ENCODE measurements at regions not wholly inside any gene's neighbourhood (a gene's known extent, or its start where the extent isn't known, plus 50 kb on each side); places are given as distances from the start of the nearest gene placed in this dataset.

DNA sequence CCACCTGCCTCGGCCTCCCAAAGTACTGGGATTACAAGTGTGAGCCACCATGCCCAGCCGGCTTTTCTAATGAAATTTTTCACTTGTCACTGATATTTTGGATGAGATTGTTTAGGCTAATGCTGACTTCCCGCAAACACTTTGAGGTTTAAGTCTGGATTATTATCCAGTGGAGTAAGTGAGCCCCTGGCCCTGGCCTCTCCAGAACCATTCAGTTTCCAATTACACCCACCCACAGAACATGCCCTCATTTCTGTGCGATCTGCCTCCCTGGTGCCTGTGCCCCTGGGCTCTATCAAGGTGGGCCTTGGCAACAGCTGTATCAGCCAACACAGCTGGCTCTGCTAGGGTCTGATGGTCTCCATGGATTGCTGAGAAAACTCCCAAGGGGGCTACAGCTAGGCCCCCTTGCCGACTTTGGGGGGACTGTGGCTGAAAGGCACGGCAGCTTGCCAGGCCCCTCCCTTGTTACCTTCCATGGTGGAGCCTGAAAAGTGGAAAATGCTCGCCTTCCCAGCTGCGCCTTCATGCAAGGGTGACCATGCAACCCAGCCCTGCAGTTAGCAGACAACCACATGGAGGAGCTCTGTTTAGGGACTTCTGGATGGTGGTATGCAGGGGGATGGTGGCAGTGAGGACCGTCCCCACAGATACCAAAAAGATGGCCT, 288.9 kb downstream of the FAM43A start:
- POLR2A ChIA-PET, result no interaction called here

DNA sequence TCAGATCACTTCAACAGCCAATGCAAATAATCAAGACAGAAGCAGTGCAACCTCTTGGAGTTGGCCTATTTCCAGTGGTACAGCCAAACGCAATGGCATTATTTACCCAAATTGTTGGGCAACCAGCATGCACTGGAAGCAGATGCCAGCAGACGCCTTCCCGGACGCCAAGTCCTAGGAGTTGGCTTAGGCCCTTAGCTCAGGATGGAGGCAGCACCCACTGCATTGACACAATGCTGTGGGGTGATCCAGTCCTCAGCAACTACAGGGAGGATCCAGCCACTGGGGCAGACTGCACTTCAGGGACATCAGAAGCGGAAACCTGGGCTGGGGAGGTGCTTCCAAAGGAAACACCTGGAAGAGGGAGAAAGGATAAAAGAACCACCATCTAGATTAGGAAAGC, 290.4 kb downstream of the FAM43A start:
- Mint-ChIP-seq H3K4me1 (no peaks in the 10 kb centered on the region), H3K27me3 (peaks cover 5 to 48% of the 10 kb centered on the region in 2 donors), H3K27ac (no peak overlapping the region), H3K36me3 (peaks cover 0 to 1% (median 0%) of the 10 kb centered on the region in 3 donors), H3K4me3 (no peak overlapping the region), H3K9me3 (peaks cover 0 to 2% (median 0%) of the 10 kb centered on the region in 5 donors)
- H3K27ac ChIP-seq (ENCODE audit: low read depth, low read length), result no peak overlapping the region
- no peaks in the 10 kb centered on the region for H3K9me3 ChIP-seq (ENCODE audit: low read length)
- no peaks in the 10 kb centered on the region for H3K27me3 ChIP-seq (ENCODE audit: insufficient read depth, low read length, poor library complexity, severe bottlenecking)
- no peaks in the 10 kb centered on the region for H3K36me3 ChIP-seq (ENCODE audit: insufficient read depth, low read length)
- H3K4me1 ChIP-seq (ENCODE audit: insufficient read depth, low read length), result no peaks in the 10 kb centered on the region
- no peak for DNase-seq
- POLR2A ChIA-PET, result no interaction called here
- no peak overlapping the region for H3K4me3 ChIP-seq (ENCODE audit: low read length)
- CTCF ChIA-PET, result no interaction called here

More for the DNA sequence above, 288.9 kb downstream of the FAM43A start:
- Histone ChIP-seq H3K36me3 (ENCODE audit: insufficient read depth, low read length) (no peaks in the 10 kb centered on the region), H3K27ac (ENCODE audit: low read depth, low read length) (no peak overlapping the region), H3K9me3 (ENCODE audit: low read length) (no peaks in the 10 kb centered on the region), H3K4me3 (ENCODE audit: low read length) (no peak overlapping the region), H3K4me1 (ENCODE audit: insufficient read depth, low read length) (no peaks in the 10 kb centered on the region), H3K27me3 (ENCODE audit: insufficient read depth, low read length, poor library complexity, severe bottlenecking) (no peaks in the 10 kb centered on the region)
- Mint-ChIP-seq H3K4me3 (no peak overlapping the region), H3K4me1 (no peaks in the 10 kb centered on the region), H3K27ac (no peak overlapping the region), H3K9me3 (peaks cover 0 to 4% (median 1%) of the 10 kb centered on the region in 5 donors), H3K27me3 (peaks cover 5 to 53% of the 10 kb centered on the region in 2 donors), H3K36me3 (peaks cover 0 to 1% (median 0%) of the 10 kb centered on the region in 3 donors)
- CTCF ChIA-PET, result no interaction called here
- DNase-seq, result no peak

DNA sequence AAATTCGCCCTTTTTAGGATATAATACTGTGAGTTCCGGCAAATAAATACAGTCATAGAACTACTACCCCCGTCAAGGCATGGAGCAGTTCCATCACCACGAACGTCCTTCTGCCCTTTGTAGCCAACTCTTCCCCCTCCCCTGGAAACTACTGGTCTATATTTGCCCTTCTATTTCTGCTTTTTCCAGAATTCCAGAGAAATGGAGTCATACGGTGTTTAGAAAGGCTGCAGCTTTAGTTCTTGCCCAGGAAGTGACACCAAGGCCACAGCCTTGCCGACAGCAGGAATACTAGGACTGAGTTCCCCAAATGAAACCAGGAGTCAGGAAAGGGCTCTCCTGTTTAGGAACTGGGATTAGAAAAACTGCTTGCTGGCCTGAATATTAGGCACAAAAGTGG, 291.2 kb downstream of the FAM43A start:
- Mint-ChIP-seq H3K4me3 (no peak overlapping the region), H3K27me3 (peaks cover 4 to 47% of the 10 kb centered on the region in 2 donors), H3K27ac (no peak overlapping the region), H3K9me3 (peaks cover 1 to 3% (median 2%) of the 10 kb centered on the region in 5 donors), H3K36me3 (peaks cover 0 to 1% (median 0%) of the 10 kb centered on the region in 3 donors), H3K4me1 (no peaks in the 10 kb centered on the region)
- no peak for DNase-seq
- no peaks in the 10 kb centered on the region for H3K27me3 ChIP-seq (ENCODE audit: insufficient read depth, low read length, poor library complexity, severe bottlenecking)
- H3K9me3 ChIP-seq (ENCODE audit: low read length), result no peaks in the 10 kb centered on the region
- CTCF ChIA-PET, result no interaction called here
- H3K27ac ChIP-seq (ENCODE audit: low read depth, low read length), result no peak overlapping the region
- H3K36me3 ChIP-seq (ENCODE audit: insufficient read depth, low read length), result no peaks in the 10 kb centered on the region
- POLR2A ChIA-PET, result no interaction called here
- H3K4me1 ChIP-seq (ENCODE audit: insufficient read depth, low read length), result no peaks in the 10 kb centered on the region
- H3K4me3 ChIP-seq (ENCODE audit: low read length), result no peak overlapping the region

DNA sequence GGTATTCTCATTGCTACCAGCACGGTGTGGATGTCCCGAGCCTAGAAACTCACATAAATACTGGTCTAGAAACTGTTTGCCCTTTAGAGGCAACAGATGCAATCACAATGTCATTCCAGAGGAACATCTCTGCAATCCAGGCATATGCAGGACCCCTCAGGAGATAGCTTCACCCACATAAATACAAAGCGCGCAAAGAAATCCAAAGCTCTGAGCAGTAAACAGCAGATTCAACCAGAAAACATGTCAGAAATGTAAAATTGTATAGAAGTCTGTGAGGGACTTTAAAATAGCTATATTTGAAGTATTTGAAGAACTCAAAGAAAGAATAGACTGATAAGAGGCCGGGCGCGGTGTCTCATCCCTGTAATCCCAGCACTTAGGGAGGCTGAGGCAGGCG, 291.7 kb downstream of the FAM43A start:
- H3K36me3 Mint-ChIP-seq, result peaks cover 0 to 1% (median 0%) of the 10 kb centered on the region in 3 donors
- H3K27me3 Mint-ChIP-seq, result peaks cover 4 to 45% of the 10 kb centered on the region in 2 donors
- ChIA-PET POLR2A (no interaction called here), CTCF (no interaction called here)
- Histone ChIP-seq H3K4me3 (ENCODE audit: low read length) (no peak overlapping the region), H3K27ac (ENCODE audit: low read depth, low read length) (no peak overlapping the region), H3K4me1 (ENCODE audit: insufficient read depth, low read length) (no peaks in the 10 kb centered on the region), H3K27me3 (ENCODE audit: insufficient read depth, low read length, poor library complexity, severe bottlenecking) (no peaks in the 10 kb centered on the region), H3K9me3 (ENCODE audit: low read length) (no peaks in the 10 kb centered on the region), H3K36me3 (ENCODE audit: insufficient read depth, low read length) (no peaks in the 10 kb centered on the region)
- H3K27ac Mint-ChIP-seq, result no peak overlapping the region
- no peaks in the 10 kb centered on the region for H3K4me1 Mint-ChIP-seq
- peaks cover 1 to 3% (median 2%) of the 10 kb centered on the region in 5 donors for H3K9me3 Mint-ChIP-seq
- H3K4me3 Mint-ChIP-seq, result no peak overlapping the region
- no peak for DNase-seq

DNA sequence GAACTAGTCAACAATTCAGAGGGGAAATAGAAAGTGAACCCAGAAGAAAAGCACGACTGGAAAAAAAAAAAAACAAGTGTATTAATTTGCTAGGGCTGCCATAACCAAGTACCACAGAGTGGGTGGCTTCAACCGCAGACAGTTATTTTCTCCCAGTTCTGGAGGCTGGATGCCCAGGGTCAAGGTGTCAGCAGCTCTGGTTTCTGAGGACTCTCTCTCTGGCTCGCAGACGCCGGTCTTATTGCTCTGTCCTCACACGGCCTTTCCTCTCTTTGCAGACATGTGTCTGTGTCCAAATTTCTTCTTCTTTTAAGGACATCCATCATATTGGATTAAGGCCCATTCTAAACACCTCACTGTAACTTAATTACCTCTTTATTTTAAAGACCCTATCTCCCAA, 291.8 kb downstream of the XXYLT1 start:
- Mint-ChIP-seq H3K36me3 (peaks cover 0 to 1% (median 0%) of the 10 kb centered on the region in 3 donors), H3K27ac (peak overlapping the region in 1 of 8 donors; percentile 40), H3K9me3 (peaks cover 2 to 5% (median 3%) of the 10 kb centered on the region in 5 donors), H3K27me3 (peaks cover 6 to 38% of the 10 kb centered on the region in 2 donors), H3K4me3 (no peak overlapping the region), H3K4me1 (no peaks in the 10 kb centered on the region)
- no peaks in the 10 kb centered on the region for H3K4me1 ChIP-seq (ENCODE audit: insufficient read depth, low read length)
- POLR2A ChIA-PET, result no interaction called here
- CTCF ChIA-PET, result no interaction called here
- no peaks in the 10 kb centered on the region for H3K27me3 ChIP-seq (ENCODE audit: insufficient read depth, low read length, poor library complexity, severe bottlenecking)
- no peak overlapping the region for H3K27ac ChIP-seq (ENCODE audit: low read depth, low read length)
- DNase-seq, result no peak
- no peak overlapping the region for H3K4me3 ChIP-seq (ENCODE audit: low read length)
- no peaks in the 10 kb centered on the region for H3K36me3 ChIP-seq (ENCODE audit: insufficient read depth, low read length)
- H3K9me3 ChIP-seq (ENCODE audit: low read length), result no peaks in the 10 kb centered on the region

DNA sequence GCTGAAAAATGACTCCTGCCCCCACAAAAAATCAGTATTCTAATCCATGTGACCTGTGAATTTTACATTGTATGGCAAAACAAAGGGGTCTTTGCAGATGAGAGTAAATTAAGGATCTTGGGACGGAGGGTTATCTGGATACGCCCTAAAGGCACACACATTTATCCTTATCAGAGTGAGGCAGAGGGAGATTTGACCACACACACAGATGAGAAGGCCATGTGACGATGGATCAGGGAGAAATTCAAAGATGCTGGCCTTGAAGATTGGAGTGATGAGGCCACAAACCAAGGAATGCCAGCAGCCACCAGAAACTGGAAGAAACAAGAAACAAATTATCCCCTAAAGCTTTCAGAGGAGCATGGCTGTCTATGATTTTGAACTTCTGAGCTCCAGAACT, 288.5 kb downstream of the XXYLT1 start:
- CTCF ChIA-PET, result no interaction called here
- POLR2A ChIA-PET, result no interaction called here
- H3K27me3 Mint-ChIP-seq, result peaks cover 10 to 18% of the 10 kb centered on the region in 2 donors

DNA sequence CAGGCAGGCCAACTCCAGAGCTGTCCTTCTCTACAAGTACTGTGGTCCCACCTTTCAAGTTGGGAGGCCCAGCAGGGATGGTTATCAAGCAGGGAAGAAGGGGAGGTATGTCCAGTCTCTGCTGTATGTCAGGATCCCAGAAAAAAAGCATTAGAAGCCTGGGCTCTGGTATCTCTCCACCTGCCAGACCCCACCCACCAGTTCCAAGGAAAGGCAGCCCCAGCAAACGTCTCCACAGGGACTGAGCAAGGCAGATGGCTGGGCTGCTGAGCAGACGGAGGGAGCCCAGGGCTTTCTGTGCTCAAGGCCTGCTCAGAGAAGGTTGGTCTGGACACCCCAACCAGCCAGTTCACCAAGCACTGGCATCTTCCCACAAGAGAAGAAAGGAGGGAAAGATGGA, 287.8 kb downstream of the XXYLT1 start:
- H3K4me1 Mint-ChIP-seq, result no peaks in the 10 kb centered on the region
- ChIA-PET POLR2A (no interaction called here), CTCF (no interaction called here)
- Histone ChIP-seq H3K27ac (ENCODE audit: low read depth, low read length) (no peak overlapping the region), H3K27me3 (ENCODE audit: insufficient read depth, low read length, poor library complexity, severe bottlenecking) (no peaks in the 10 kb centered on the region), H3K36me3 (ENCODE audit: insufficient read depth, low read length) (no peaks in the 10 kb centered on the region), H3K4me1 (ENCODE audit: insufficient read depth, low read length) (no peaks in the 10 kb centered on the region), H3K4me3 (ENCODE audit: low read length) (no peak overlapping the region), H3K9me3 (ENCODE audit: low read length) (no peaks in the 10 kb centered on the region)
- peaks cover 10 to 17% of the 10 kb centered on the region in 2 donors for H3K27me3 Mint-ChIP-seq
- H3K36me3 Mint-ChIP-seq, result no peaks in the 10 kb centered on the region
- no peak for DNase-seq
- H3K4me3 Mint-ChIP-seq, result no peak overlapping the region
- H3K27ac Mint-ChIP-seq, result peak overlapping the region in 1 of 8 donors; percentile 80
- H3K9me3 Mint-ChIP-seq, result peaks cover 2 to 4% (median 3%) of the 10 kb centered on the region in 5 donors

More for the DNA sequence above, 288.5 kb downstream of the XXYLT1 start:
- no peaks in the 10 kb centered on the region for H3K36me3 Mint-ChIP-seq
- peaks cover 2 to 4% (median 3%) of the 10 kb centered on the region in 5 donors for H3K9me3 Mint-ChIP-seq
- peak overlapping the region in 1 of 7 donors; percentile 41 for H3K4me3 Mint-ChIP-seq
- Histone ChIP-seq H3K4me1 (ENCODE audit: insufficient read depth, low read length) (no peaks in the 10 kb centered on the region), H3K9me3 (ENCODE audit: low read length) (no peaks in the 10 kb centered on the region), H3K36me3 (ENCODE audit: insufficient read depth, low read length) (no peaks in the 10 kb centered on the region), H3K4me3 (ENCODE audit: low read length) (no peak overlapping the region), H3K27ac (ENCODE audit: low read depth, low read length) (no peak overlapping the region), H3K27me3 (ENCODE audit: insufficient read depth, low read length, poor library complexity, severe bottlenecking) (no peaks in the 10 kb centered on the region)
- no peak for DNase-seq
- no peaks in the 10 kb centered on the region for H3K4me1 Mint-ChIP-seq
- no peak overlapping the region for H3K27ac Mint-ChIP-seq

DNA sequence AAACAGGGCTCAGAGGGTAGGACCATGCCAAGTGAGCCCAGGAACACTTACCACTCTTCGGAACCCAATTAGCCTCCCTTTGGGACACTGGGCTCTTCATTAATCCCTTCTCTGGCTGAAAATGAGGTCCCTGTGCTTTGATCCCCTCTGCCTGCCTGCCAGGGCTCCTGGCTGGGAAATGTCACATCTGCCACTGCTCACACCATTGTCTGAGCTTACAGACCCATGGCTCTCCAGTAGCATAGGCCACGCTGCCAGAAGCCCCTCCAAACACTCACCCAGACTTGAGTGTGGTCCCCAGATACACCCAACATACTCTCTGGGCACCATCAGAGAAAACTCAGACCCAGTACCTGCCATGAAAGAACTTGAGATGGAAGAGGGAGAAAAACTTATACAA, 287.3 kb downstream of the XXYLT1 start:
- Histone ChIP-seq H3K27me3 (ENCODE audit: insufficient read depth, low read length, poor library complexity, severe bottlenecking) (no peaks in the 10 kb centered on the region), H3K4me3 (ENCODE audit: low read length) (no peak overlapping the region), H3K36me3 (ENCODE audit: insufficient read depth, low read length) (no peaks in the 10 kb centered on the region), H3K9me3 (ENCODE audit: low read length) (no peaks in the 10 kb centered on the region), H3K27ac (ENCODE audit: low read depth, low read length) (no peak overlapping the region), H3K4me1 (ENCODE audit: insufficient read depth, low read length) (no peaks in the 10 kb centered on the region)
- Mint-ChIP-seq H3K9me3 (peaks cover 2 to 4% (median 3%) of the 10 kb centered on the region in 5 donors), H3K36me3 (no peaks in the 10 kb centered on the region), H3K4me1 (no peaks in the 10 kb centered on the region), H3K4me3 (no peak overlapping the region), H3K27me3 (peaks cover 10 to 14% of the 10 kb centered on the region in 2 donors), H3K27ac (peak overlapping the region in 1 of 8 donors; percentile 51)
- ChIA-PET CTCF (no interaction called here), POLR2A (no interaction called here)
- DNase-seq, result no peak

Data from CD8-positive, alpha-beta memory T cell (primary cell).